Tibial nerve (tissue), 3 donors: ENCODE measurements at regions not wholly inside any gene's neighbourhood (a gene's known extent, or its start where the extent isn't known, plus 50 kb on each side); places are given as distances from the start of the nearest gene placed in this dataset.

Source experiments
- CTCF ChIP-seq, 5 experiments: fragments of 200-600 bp in 3 of 5; fragments of 450-650 bp in 2 of 5; sonication (generic) in 3 of 5; IDR thresholded peaks; one replicate each; pipeline ENCODE4 v1.5.1; 2016 to 2019; ENCODE audit warnings: antibody characterized with exemption in 5 of 5, mild to moderate bottlenecking in 3 of 5, moderate library complexity in 2 of 5
- POLR2A ChIP-seq, 2 donors: fragments of 450-650 bp; IDR thresholded peaks; one replicate each; pipeline ENCODE4 v1.6.1; 2017; ENCODE audit warnings: antibody characterized with exemption in 2 of 2, mild to moderate bottlenecking in 2 of 2, moderate library complexity in 2 of 2

- TF ChIP-seq CTCF (IDR thresholded peaks at IDR 0.05) (no peak), POLR2A (IDR thresholded peaks at IDR 0.05) (no peak)
Measured at GRCh38 chr6:165969184-165969583, 198.5 kb downstream of the TBXT start.
